Fibroblast of lung (primary cell): ENCODE measurements at regions not wholly inside any gene's neighbourhood (a gene's known extent, or its start where the extent isn't known, plus 50 kb on each side); places are given as distances from the start of the nearest gene placed in this dataset.

Experiments
- DNase-seq, 2 donors: peaks; one replicate each; pipeline versions ENCODE4 v3.0.0 to v3.0.0-alpha.2; 2010; ENCODE audit warnings: low read depth in 2 of 2
- H2AFZ ChIP-seq: 2 replicates; pipeline ENCODE4 v1.5.1; 2012; ENCODE audit warnings: low read length, control low read depth, inconsistent platforms
- H3K27ac ChIP-seq: 2 replicates; pipeline ENCODE4 v1.5.1; 2011; ENCODE audit warnings: low read length, control low read depth; ENCODE audit not compliant: insufficient read depth
- H3K27me3 ChIP-seq: 2 replicates; pipeline ENCODE4 v1.5.1; 2011; ENCODE audit warnings: mild to moderate bottlenecking, low read length; ENCODE audit not compliant: control insufficient read depth, insufficient read depth
- H3K36me3 ChIP-seq: 2 replicates; pipeline ENCODE4 v1.5.1; 2011; ENCODE audit warnings: low read length; ENCODE audit not compliant: control insufficient read depth, insufficient read depth
- H3K4me1 ChIP-seq: 2 replicates; pipeline ENCODE4 v1.5.1; 2011; ENCODE audit warnings: low read length; ENCODE audit not compliant: control insufficient read depth, insufficient read depth; ENCODE audit errors: extremely low read depth
- H3K4me2 ChIP-seq: 2 replicates; pipeline ENCODE4 v1.5.1; 2011; ENCODE audit warnings: low read length, control low read depth; ENCODE audit not compliant: insufficient read depth; ENCODE audit errors: extremely low read depth
- H3K4me3 ChIP-seq, 4 experiments: fragments of 200-600 bp in 1 of 4; sonication (generic) in 1 of 4; replicated peaks in 1 of 4; 2 replicates each; pipeline ENCODE4 v1.5.1; 2011 to 2016; ENCODE audit warnings: low read length in 4 of 4, low read depth in 3 of 4, mild to moderate bottlenecking in 3 of 4, control low read depth in 2 of 4, inconsistent platforms in 1 of 4, mixed read lengths in 1 of 4; ENCODE audit not compliant: insufficient read depth in 1 of 4; ENCODE audit errors: control extremely low read depth in 1 of 4
- H3K79me2 ChIP-seq: 2 replicates; pipeline ENCODE4 v1.5.1; 2012; ENCODE audit warnings: mild to moderate bottlenecking, low read length, inconsistent platforms; ENCODE audit not compliant: control insufficient read depth, insufficient read depth
- H3K9ac ChIP-seq: 2 replicates; pipeline ENCODE4 v1.5.1; 2011; ENCODE audit warnings: mild to moderate bottlenecking, low read length, control low read depth; ENCODE audit not compliant: insufficient read depth
- H3K9me3 ChIP-seq: 2 replicates; pipeline ENCODE4 v1.5.1; 2012; ENCODE audit warnings: low read depth, low read length; ENCODE audit not compliant: control insufficient read depth, insufficient read depth
- H4K20me1 ChIP-seq: 2 replicates; pipeline ENCODE4 v1.5.1; 2011; ENCODE audit warnings: low read length; ENCODE audit not compliant: control insufficient read depth, insufficient read depth; ENCODE audit errors: extremely low read depth
- EZH2 ChIP-seq: IDR thresholded peaks from 2 replicates; pipeline ENCODE4 v1.5.1; 2012; ENCODE audit warnings: low read length, control low read depth, mild to moderate bottlenecking; ENCODE audit errors: missing control alignments
- TF ChIP-seq, protein P1 (sequence below), 2 donors: IDR thresholded peaks in 1 of 2; conservative IDR thresholded peaks in 1 of 2; 1 replicate in 1 of 2; 2 replicates in 1 of 2; pipeline ENCODE4 v1.5.1; 2011 to 2012; ENCODE audit warnings: low read length in 2 of 2, control low read depth in 1 of 2, inconsistent platforms in 1 of 2, low read depth in 1 of 2, mild to moderate bottlenecking in 1 of 2

DNA sequence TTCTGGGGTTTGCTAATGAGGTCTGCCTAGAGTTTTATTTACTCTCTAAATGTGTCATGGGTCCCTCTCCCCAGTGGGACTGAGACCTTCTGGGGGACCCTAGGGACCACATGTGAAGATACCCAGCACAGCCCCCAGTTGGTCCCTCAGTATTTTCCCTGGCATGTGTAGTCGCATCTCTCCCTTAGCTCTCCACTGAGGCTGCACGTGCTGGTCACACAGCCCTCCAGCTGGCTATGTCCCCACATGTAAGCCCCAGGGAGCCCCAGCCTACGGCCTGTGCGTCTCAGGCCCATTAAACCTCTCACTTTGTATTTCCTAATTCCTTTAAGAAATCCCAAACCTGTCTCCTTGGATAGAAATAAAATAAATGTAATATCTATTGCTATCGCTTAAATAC is 189.6 kb upstream of the TSHZ3 start:
- Histone ChIP-seq H4K20me1 (no peaks in the 10 kb centered on the region), H3K4me2 (no peak overlapping the region), H3K9ac (no peak overlapping the region), H2AFZ (no peak overlapping the region), H3K36me3 (no peaks in the 10 kb centered on the region), H3K27me3 (no peaks in the 10 kb centered on the region), H3K9me3 (no peaks in the 10 kb centered on the region), H3K4me1 (no peaks in the 10 kb centered on the region), H3K79me2 (no peaks in the 10 kb centered on the region), H3K4me3 (no peak overlapping the region), H3K27ac (no peak overlapping the region)
- DNase-seq, result no peak
- TF ChIP-seq, protein P1, sequence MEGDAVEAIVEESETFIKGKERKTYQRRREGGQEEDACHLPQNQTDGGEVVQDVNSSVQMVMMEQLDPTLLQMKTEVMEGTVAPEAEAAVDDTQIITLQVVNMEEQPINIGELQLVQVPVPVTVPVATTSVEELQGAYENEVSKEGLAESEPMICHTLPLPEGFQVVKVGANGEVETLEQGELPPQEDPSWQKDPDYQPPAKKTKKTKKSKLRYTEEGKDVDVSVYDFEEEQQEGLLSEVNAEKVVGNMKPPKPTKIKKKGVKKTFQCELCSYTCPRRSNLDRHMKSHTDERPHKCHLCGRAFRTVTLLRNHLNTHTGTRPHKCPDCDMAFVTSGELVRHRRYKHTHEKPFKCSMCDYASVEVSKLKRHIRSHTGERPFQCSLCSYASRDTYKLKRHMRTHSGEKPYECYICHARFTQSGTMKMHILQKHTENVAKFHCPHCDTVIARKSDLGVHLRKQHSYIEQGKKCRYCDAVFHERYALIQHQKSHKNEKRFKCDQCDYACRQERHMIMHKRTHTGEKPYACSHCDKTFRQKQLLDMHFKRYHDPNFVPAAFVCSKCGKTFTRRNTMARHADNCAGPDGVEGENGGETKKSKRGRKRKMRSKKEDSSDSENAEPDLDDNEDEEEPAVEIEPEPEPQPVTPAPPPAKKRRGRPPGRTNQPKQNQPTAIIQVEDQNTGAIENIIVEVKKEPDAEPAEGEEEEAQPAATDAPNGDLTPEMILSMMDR (conservative IDR thresholded peaks at IDR 0.05 in 1 of 2, IDR thresholded peaks at IDR 0.05 in 1 of 2; ENCODE audit: low read depth in 1 of 2, low read length in 2 of 2), result no peak
- TF ChIP-seq EZH2, result no peak

- no peak for TF ChIP-seq EZH2
- TF ChIP-seq, protein P1 (conservative IDR thresholded peaks at IDR 0.05 in 1 of 2, IDR thresholded peaks at IDR 0.05 in 1 of 2; ENCODE audit: low read depth in 1 of 2, low read length in 2 of 2), result no peak
These were observed 190.2 kb upstream of the TSHZ3 start for GRCh38 chr19:31539386-31539785.

GRCh38 chr19:31541396-31541795 is 192.2 kb upstream of the TSHZ3 start:
- Histone ChIP-seq H4K20me1 (no peaks in the 10 kb centered on the region), H3K79me2 (no peaks in the 10 kb centered on the region), H3K4me2 (no peak overlapping the region), H3K27me3 (no peaks in the 10 kb centered on the region), H3K9me3 (no peaks in the 10 kb centered on the region), H2AFZ (no peak overlapping the region), H3K27ac (no peak overlapping the region), H3K36me3 (no peaks in the 10 kb centered on the region), H3K9ac (no peak overlapping the region), H3K4me1 (no peaks in the 10 kb centered on the region), H3K4me3 (no peak overlapping the region)
- no peak for DNase-seq
- TF ChIP-seq, protein P1 (conservative IDR thresholded peaks at IDR 0.05 in 1 of 2, IDR thresholded peaks at IDR 0.05 in 1 of 2; ENCODE audit: low read depth in 1 of 2, low read length in 2 of 2), result no peak
- TF ChIP-seq EZH2, result no peak

More at GRCh38 chr19:31539386-31539785, 190.2 kb upstream of the TSHZ3 start:
- Histone ChIP-seq H3K9me3 (no peaks in the 10 kb centered on the region), H3K4me1 (no peaks in the 10 kb centered on the region), H3K4me2 (no peak overlapping the region), H3K9ac (no peak overlapping the region), H2AFZ (no peak overlapping the region), H3K36me3 (no peaks in the 10 kb centered on the region), H3K27ac (no peak overlapping the region), H3K4me3 (no peak overlapping the region), H3K79me2 (no peaks in the 10 kb centered on the region), H4K20me1 (no peaks in the 10 kb centered on the region), H3K27me3 (no peaks in the 10 kb centered on the region)
- no peak for DNase-seq
